Skin of body (tissue), 1 donor: ENCODE measurements at regions not wholly inside any gene's neighbourhood (a gene's known extent, or its start where the extent isn't known, plus 50 kb on each side); places are given as distances from the start of the nearest gene placed in this dataset.

Experiments used
- DNase-seq: peaks from one replicate; lab custom pipeline; 2025; lab: John Stamatoyannopoulos, UW

DNA sequence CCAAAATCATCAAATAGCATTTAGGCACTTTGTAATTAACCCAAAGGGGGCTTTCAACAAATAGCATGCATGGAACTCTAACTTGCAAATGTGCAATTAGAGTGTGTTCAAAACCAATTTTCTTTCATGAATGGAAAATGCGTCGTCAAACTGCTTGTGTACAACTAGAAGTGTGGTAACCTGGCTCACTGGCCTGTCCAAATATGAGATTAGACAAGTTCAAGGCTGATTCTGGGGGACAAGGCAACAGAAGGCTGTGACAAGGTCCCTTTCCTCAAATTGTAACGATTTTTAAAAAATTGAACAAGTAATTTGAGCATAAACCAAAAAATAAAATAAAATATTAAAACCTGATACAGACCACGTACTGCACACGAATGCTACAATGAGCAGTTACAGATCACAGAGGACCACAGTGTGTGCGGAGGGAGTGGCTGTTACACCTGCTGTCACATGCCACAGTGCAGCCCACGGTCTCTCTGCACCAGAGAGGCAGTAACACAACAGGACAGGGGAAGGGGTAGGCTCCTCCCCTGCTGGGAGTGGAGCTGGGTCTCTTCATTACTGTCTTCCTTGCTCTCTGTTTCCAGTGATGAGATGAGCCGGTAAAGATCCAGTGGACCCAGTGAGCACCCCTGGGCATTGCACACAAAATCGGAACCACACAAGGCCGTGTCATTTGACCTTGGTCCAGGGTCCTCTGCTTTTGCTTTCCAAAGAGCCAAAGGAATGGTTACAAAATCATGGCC is 252.2 kb upstream of the PDE10A start:
- DNase-seq, result no peak

DNA sequence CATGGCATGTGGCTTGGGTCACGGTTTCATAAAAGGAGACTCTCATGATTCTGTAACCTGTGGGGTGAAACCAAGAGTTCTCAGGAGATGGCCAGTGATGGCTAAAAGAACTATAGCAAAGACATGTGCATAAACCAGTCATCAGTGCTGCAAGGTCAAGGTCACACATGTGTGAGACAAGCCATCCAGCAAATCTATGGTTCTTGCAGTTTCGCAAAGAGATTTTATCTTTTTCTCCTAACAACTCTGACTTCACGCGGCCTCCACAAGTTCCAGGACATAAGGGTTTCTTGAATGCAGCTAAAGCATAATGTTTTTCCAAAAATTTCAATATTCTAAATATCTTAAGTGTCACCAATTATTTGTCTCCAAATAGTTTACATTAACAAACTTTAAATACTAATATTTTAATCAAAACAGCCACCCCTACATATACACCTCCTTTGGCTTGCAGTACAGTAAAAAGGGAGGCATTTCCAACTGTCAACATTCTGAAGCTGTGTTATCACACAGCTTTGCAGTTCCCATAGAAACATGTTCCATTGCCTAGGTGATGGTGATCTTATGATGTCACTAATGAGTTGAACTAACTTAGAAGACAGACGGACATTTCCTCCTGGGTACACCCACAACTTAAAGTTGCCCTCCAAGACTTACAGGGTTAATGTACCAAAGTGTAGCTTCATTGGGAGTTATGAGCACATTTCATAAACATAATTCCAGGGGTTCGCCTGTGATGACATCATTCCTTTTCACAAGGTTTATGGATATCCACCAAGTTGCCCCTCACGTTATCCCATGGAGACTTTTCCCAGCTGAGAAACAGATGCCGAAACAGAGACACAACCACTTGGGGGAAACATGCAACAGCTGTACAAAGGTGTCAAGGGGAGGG is 250.9 kb upstream of the PDE10A start:
- no peak for DNase-seq

DNA sequence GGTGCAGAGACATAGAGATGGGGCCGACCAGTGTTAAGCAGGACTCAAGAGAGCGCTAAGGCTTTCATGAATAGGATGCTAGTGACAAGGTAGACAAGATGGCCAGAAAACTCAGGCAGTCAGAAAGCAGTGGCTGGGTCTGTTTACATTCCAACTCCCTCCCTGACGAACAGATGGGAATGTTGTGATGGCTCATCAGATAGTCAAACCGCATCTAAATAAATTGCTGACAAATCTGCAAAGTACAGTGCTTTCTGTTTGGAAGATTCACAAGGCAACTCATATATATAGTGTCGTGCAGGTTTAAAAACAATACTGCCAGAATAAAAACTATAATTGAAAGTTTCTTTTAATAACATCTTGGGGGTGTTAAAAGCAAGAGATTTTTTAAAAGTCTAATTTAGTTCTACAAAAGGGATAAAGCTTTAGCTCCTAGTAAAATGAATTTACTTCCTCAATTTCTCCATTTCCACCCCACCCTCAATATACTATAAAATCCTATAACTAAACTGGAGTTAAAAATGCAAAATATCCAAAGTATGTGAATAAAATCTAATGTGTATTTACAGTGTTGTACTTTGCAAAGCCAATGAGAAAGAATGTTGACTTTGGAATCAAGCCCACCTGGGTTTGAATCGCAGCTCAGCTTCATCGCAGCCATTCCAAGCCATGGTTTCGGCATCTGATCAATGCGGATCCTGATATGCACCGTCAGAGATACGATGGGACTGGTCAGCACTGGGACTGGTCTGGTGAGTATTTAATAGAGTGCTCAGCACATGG is 247.3 kb upstream of the PDE10A start:
- no peak for DNase-seq

DNA sequence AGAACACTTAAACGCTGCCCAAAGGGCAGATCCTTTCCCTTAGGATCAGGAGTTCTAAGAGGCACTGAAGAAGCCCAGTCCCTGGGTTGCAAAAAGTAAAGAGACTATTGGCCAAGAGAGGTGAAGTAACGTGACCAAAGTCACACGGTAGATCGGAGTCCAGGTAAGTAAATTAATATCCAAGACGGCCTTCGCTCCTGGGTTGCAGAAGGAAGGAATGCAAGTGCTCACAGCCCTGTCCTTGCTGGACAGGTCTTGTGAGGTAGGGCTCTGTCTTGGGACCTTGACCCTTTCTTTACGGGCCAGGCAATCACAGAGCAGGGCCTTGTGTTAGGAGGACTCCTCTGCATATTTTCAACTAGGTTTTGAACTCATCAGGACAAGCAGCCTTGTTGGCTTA is 243.7 kb upstream of the PDE10A start:
- no peak for DNase-seq

DNA sequence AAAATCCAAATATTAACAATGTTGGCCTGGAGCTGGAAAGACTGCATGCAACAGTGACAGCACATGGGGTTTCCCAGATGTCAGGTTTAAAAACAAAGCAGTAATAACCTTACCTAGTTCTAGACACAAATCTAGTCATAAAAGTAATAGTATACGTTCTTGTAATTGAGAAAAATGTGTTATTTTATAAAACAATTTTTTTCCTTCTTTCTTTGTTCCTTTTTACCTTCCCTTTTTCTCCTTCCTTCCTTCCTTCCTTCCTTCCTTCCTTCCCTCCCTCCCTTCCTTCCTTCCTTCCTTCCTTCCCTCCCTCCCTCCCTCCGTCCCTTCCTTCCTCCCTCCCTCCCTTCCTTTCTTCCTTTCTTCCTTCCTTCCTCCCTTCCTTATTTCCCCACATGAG is 242.7 kb upstream of the PDE10A start:
- DNase-seq, result no peak

DNA sequence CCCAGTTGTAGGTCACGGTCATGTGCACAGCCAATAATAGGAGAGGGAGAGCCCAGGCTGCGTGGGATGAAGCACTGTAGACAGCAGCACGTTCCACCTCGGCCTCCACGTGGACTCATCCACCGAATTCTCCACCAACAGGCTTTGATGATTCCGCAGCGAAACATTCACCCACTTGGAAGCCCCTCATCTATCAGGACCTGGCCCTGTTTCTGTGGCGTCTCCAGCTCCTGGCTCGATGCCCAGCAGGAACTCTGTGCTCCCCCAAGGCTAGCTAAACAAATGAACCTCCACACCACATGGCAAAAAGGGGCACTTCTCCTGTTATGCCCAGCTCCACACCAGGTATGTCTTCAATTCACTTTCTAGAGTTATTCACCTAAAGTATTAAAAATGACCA is 237.9 kb upstream of the PDE10A start:
- no peak for DNase-seq

DNA sequence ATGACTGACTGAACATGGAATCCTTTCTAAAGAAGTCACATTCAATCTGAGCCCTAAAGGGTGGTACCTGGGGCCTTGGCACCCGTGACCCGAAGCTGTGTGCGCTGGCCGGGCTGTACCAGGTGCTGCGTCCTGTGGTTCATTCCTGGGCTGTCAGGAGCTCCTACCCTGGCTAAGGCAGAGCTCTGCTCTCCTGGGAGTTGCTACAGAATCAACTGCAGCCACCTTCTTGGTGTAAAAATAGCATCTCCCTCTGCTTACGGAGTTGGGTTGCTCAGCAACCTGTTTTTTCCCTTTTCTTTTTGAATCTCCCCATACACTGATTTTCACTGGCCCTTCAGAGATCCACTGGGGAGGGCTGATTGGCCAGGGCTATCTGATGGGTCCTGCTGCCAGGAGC is 236.6 kb upstream of the PDE10A start:
- DNase-seq, result no peak

DNA sequence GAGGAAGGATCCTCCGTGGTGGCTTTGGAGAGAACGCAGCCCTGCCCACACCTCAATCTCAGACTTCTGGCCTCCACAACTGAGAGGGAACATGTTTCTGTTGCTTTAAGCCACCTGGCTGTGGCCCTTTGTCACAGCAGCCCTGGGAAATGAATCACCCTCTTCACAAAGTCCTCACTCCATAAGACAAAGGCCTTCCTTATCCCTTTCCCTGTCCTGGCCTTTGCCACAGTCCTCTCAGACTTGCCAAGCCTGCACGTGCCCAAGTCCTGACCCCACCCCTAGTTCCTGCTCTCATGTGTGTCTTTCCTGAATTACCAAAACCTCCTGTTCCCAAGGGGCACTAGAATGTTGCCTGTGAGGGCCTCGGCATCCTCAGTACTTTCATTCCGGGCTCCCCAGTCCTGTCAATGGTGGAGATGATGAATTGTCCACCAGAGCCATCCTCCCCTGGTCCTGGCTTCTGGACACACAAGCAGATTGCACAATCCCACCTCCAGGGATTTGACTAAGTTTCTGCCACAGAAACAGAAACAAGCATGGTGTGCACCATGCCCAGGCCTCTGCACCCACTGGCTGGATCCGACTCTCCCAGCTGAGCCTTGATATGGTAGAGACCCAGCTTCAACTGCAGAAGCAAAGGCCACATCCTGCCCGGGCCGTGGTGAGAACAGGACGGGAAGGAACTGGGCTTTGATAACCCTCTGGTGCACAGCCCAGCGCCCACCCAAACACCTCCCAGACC is 232.6 kb upstream of the PDE10A start:
- DNase-seq, result no peak

DNA sequence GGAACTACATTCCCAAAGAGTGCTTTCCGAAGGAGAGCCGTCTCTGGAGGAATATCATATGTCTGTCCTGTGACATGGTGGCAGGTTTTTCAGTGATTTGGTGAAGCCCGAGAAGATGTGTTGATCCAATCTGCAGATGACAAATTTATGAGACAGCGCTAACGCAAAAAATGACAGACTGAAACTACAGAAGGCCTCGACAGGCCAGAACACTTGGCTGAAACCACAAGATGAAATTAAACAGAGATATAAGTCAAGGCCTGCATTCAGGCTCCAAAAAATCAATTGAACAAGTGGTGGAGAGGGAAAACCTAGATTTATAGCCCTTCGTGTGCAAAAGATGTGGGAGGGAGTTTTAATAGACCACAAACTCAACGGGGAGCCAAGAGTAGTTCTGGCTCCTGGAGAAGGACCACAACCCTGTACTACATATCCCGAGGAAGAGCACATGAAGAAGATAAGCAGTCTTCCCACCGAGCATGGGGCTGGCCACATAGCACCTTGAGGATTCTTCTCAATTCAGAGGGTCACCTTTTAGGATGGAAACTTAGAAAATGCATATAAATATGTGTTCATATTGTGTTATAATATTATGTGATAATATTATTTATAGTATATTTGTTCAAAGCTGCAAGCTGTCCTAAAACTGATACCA is 231.3 kb upstream of the PDE10A start:
- DNase-seq, result no peak

DNA sequence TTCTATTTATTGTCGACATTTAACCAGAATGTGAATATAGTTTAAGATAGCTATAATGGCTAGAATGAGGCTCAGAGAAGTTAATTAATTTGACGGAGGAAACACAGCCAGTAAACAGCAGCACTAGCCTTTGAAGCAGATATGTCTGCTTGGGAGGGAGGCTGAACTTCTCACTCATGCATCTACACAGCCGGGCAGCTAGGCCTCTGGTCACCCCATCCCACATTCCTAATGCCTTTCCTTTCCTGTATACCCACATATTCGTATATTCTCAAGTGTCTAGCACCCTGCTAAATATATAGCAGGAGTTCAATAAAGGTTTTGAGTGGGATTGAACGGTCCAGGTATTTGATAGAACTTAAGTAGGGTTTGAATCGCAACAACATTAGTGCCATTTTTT is 230.4 kb upstream of the PDE10A start:
- DNase-seq, result no peak

DNA sequence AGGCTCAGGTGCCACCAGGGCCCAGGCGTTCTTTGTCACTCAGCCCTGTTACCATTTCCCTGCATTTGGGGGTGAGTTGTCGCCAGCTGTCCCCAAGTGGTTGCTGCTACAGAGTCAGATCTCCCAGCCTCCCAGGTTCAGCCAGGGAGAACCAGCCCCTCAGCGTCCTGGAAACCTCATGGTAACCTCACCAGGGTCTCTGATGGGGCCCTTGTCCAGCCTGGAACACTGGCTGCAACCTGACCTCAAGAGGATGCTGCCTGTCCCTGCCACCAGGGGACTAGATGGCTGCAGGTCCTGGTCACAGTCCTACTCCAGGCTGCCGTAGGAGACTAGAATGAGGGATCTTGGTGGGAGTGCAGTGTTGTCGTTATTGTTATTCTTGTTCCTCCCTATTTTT is 228.3 kb upstream of the PDE10A start:
- no peak for DNase-seq

DNA sequence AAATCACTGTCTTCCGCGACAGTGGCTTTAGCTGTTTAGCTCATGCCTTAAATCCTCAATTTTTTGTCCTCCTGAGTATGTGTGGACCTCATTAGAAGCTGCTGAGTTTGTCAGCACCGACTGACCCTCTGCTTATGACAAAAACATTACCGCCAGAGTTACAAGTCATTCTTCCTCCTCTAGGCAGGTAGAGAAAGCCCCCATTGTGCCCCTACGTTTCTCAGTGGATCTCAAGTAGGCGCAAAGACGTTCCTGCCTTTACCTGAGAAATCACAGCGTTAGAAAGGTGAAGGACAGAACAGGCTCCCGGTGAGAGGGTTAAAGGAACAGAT is 227.3 kb upstream of the PDE10A start:
- no peak for DNase-seq

DNA sequence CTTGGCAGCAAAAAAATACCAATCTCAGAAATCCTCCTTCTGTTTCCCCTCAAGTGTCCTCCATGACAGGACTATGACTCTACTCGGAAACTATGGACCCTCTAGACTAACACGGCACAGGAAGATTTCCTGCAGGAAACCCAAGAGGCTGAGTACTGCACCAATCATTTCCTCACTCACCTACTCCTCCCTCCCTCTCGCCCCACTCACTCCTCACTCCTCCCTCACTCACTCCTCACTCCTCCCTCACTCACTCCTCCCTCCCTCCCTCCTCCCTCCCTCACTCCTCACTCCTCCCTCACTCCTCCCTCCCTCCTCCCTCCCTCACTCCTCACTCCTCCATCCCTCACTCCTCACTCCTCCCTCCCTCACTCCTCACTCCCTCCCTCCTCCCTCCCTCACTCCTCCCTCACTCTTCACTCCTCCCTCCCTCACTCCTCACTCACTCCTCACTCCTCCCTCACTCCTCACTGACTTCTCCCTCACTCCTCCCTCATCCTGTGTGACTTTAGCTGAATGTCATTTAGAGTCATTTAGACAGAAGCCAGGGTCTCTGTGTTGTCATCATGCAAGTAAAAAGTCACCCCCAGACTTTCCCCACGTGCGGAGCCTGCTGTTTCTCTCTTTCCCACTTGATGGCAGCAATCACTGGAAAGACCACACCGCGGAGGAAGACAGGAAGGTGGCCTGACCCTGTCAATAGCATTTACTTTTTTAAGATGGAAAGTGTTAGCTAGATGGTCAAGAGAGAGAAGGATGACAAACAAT is 226.8 kb upstream of the PDE10A start:
- DNase-seq, result peak; percentile 40

DNA sequence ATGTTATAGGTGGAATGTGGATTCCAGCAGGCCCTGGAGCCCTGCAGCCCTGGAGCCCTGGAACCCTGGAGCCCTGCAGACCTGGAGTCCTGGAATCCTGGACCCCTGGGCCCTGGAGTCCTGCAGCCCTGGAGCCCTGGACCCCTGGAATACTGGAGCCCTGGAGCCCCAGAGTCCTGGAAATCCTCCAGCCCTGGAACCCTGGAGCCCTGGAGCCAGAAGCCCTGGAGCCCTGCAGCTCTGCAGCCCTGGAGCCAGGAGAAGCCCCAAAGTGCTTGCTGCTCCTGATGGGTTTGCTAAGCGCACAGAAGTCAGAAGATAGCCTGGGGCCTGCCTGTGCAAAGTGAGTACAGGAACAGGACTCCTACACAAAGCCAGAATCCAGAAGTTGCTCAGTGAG is 223.1 kb upstream of the PDE10A start:
- DNase-seq, result no peak

DNA sequence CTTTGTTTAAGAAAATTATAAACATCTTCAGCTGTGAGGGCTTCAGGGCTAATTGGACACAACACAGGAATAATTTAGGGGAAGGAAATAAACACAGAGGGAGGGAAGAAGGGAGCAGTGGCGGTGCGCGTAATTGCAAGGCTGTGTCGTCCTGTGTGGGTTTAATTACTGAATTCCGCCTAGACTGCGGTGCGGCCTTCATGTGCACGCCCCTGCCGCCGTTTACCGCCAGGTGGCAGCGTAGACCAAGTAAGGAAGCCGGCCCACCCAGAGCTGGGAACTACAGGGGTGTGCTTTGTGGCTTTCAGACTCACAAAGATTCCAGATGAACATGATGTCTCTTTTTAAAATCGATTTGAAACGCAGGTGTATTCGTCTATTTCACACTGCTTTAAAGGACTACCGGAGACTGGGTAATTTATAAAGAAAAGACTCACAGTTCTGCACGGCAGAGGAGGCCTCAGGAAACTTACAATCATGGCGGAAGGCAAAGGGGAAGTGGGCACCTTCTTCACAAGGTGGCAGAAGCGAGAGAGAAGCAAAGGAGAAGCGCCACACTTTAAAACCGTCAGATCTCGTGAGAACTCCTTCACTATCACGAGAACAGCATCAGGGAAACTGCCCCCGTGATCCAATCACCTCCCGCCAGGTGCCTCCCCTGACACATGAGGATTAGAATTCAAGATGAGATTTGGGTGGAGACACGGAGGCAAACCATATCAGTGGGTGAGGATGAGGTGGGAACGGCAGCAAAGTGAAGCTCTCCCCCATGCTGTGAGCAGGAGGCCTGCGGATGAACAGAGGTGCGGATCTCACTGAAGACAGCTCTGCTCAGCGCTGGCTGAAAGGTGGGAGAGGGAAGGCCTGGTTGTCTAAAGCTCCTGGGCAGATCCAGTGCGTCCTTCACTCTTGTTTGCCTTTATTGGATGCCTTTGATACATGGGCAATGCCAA is 222.0 kb upstream of the PDE10A start:
- peak; percentile 75 for DNase-seq

DNA sequence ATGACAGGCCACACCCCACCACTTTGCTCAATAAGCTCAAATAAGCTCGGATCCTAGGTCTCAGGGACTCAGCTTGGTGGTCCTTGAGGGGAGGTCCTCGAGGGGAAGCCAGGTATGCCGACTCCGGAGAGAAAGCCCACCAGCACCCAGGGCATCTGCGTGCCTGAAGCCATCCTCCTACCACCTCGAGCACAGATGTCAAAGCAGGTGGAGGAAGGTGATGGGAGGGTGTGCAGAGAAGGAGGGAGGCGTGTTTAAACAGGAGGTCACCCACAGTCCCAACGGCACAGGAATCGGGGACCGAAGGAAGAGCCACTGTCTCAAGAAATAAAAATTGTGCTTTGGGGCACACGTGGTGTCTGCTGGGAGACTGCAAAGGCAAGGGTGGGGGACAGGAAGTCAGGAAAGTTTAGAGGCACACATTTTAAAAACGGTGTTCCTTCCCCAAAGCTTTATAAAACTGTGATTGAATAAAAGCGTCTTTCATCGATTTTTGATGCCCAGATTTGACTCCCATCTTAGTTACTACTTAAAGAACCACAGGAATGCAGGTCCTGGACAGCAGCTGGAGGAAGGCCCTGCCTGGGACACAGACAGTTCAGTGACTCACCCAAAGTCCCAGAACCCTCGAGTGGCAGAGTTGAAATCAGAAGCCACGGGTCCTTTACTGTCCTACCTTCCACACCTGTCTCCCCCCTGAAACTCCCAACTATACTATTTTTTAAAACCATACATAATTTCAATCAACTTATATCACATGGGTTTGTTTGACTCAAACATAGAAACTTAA is 221.0 kb upstream of the PDE10A start:
- no peak for DNase-seq

DNA sequence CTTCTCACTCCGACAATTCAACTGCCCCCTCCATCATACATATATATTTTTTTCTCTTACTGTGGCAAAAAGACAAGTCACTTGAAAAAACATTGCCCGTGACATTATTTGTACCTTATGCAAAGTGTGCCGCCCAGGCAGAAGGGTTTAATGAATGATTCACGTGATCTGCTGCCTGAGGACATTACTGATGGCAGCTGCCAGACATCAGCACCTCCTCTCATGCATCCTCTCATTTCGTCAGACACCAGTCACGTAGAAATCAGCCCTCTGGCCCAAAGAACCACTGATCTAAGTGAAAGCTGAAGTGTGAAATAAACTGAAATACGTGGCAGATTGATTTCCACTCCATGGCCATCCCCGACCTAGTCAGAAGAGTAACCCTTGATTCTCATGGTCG is 218.8 kb upstream of the PDE10A start:
- DNase-seq, result no peak

DNA sequence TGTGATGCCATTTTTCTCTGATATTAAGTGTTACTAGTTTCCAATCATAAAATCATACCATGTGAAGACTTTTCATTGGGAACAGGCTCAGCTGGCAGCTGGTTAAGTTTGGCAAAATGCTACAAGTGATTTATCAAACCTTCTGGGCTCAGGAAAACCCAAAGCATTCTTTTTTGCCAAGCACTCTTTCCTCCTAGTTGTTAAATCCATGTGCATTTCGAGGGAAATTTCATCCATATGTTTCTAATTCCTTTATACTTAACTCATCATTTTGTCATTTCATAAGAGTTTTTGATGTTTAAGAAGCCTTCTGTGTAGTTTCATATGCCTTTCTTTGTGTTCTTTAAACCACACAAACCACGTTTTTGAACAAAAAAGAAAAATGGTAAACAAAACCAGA is 217.6 kb upstream of the PDE10A start:
- DNase-seq, result peak; percentile 94
